Panc1 (cell line): ENCODE measurements at regions not wholly inside any gene's neighbourhood (a gene's known extent, or its start where the extent isn't known, plus 50 kb on each side); places are given as distances from the start of the nearest gene placed in this dataset.

Source experiments
- ATAC-seq: fragments of 200-7000 bp; cut with Tn5 transposase; 2 replicates; pipeline ENCODE4 v1.9.1; 2020; ENCODE audit warnings: mild to moderate bottlenecking, moderate library complexity
- BruUV-seq: library from RNA; stranded (reverse); fragments of 400-500 nt; replicated peaks from 2 replicates; lab custom pipeline; 2021; lab: Mats Ljungman, UMichigan
- CTCF ChIA-PET: fragments of 300-600 bp; sonication (Branson Sonifier 250); formaldehyde crosslinking; loops from one replicate; lab custom pipeline; 2022; ENCODE audit warnings: antibody characterized with exemption; lab: Charles Lee
- POLR2A ChIA-PET: fragments of 300-600 bp; sonication (Branson Sonifier 250); formaldehyde crosslinking; loops from one replicate; lab custom pipeline; 2022; ENCODE audit warnings: antibody characterized with exemption; lab: Charles Lee
- DNase-seq: peaks from one replicate; pipeline ENCODE4 v3.0.0-alpha.2; 2010; ENCODE audit warnings: low read depth, low spot score
- H3K27ac ChIP-seq: 2 replicates; pipeline ENCODE4 v1.5.1; 2011; ENCODE audit warnings: mild to moderate bottlenecking, low read length, inconsistent platforms
- H3K27me3 ChIP-seq: fragments of 200-500 bp; sonication (Bioruptor generic); 2 replicates; pipeline ENCODE4 v1.6.0; 2014; ENCODE audit warnings: low read length, inconsistent platforms; ENCODE audit not compliant: control insufficient read depth, insufficient read depth
- H3K36me3 ChIP-seq: fragments of 200-500 bp; sonication (Bioruptor generic); 2 replicates; pipeline ENCODE4 v1.5.1; 2014; ENCODE audit warnings: inconsistent platforms, mild to moderate bottlenecking, low read length, moderate library complexity; ENCODE audit not compliant: control insufficient read depth, insufficient read depth
- H3K4me1 ChIP-seq: 2 replicates; pipeline ENCODE4 v1.5.1; 2011; ENCODE audit warnings: inconsistent platforms, mild to moderate bottlenecking, low read length, moderate library complexity; ENCODE audit not compliant: control insufficient read depth, insufficient read depth
- H3K4me3 ChIP-seq, 2 experiments: 2 replicates each; pipeline ENCODE4 v1.5.1; 2011 to 2012; ENCODE audit warnings: low read depth in 2 of 2, low read length in 2 of 2, mild to moderate bottlenecking in 2 of 2, inconsistent platforms in 1 of 2, moderate library complexity in 1 of 2
- H3K9me3 ChIP-seq: fragments of 200-500 bp; sonication (Bioruptor generic); 2 replicates; pipeline ENCODE4 v1.5.1; 2014; ENCODE audit warnings: low read depth, mild to moderate bottlenecking, inconsistent platforms, low read length, moderate library complexity; ENCODE audit not compliant: control insufficient read depth, insufficient read depth
- POLR2AphosphoS5 ChIP-seq: IDR thresholded peaks from 2 replicates; pipeline ENCODE4 v1.6.1; 2012; ENCODE audit warnings: mild to moderate bottlenecking, low read depth, low read length, moderate library complexity
- SIN3A ChIP-seq: IDR thresholded peaks from 2 replicates; pipeline ENCODE4 v1.6.1; 2012; ENCODE audit warnings: low read depth, mild to moderate bottlenecking, low read length, moderate library complexity, borderline replicate concordance; ENCODE audit not compliant: insufficient read depth
- TCF7L2 ChIP-seq: IDR thresholded peaks from 2 replicates; pipeline ENCODE4 v1.6.1; 2011; ENCODE audit warnings: mild to moderate bottlenecking, low read depth, low read length, inconsistent platforms
- in situ Hi-C: cut with HindIII; loops from 2 replicates; pipeline ENCODE4 v1.10.0; 2016; ENCODE audit warnings: low sequenced_read_pairs, low pct_unique_long_range_greater_than_20kb
- intact Hi-C: fragments of 100-400 bp; cut with micrococcal nuclease; formaldehyde crosslinking; loops from one replicate; pipeline ENCODE4 v1.10.0; 2022; ENCODE audit not compliant: unreplicated experiment
- TF ChIP-seq, protein P1 (sequence below): fragments of 450-650 bp; IDR thresholded peaks from 2 replicates; pipeline ENCODE4 v1.5.1; 2017; ENCODE audit warnings: mild to moderate bottlenecking
- TF ChIP-seq, protein P2 (sequence below), 2 experiments: IDR thresholded peaks; 2 replicates each; pipeline ENCODE4 v1.6.1; 2011 to 2012; ENCODE audit warnings: low read depth in 2 of 2, control low read depth in 1 of 2, low read length in 1 of 2, mild to moderate bottlenecking in 1 of 2, moderate library complexity in 1 of 2; ENCODE audit not compliant: insufficient read depth in 1 of 2

DNA sequence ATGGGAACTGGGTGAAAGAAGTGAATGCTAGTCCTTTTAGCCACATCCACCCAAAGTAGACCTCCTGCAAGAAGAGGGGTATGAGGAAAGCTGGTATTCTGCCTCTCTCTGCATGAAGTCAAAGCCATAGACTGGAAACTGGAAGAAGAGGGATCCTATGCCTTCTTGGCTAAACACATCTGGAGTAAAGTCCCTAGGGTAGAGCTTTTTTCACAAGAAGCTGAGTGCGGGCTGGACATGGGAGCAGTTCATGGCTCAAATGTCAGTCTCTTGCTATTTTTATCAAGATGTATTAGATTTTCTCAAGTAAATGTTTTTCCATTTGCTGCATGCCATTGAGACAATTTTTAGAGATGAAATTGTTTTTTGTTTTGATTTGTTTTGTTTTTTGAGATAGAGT lies 206.5 kb upstream of the TMEM72 start:
- in situ Hi-C loops, result no loop called here
- no peaks in the 10 kb centered on the region for H3K27me3 ChIP-seq

DNA sequence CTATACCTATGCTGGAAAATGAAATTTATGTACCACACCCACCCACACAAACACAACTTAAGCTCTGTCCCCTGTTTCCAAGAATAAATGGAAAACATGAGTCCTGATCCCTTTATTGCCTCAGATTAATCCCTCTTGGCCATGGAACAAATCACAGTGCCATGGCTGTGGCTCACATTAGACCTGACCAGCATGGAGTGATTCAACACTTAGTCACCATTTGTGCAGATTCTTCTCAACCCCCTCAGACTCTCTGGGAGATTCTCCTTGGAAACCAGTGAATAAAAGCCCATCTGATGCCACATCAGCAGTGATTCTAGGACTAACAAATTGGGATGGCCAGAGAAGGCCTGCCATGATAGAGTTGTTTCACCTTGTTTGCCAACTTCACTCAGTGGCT lies 204.4 kb upstream of the TMEM72 start:
- no peak for ATAC-seq

More for the DNA sequence above, 206.5 kb upstream of the TMEM72 start:
- ATAC-seq, result no peak
- Histone ChIP-seq H3K36me3 (no peaks in the 10 kb centered on the region), H3K4me3 (no peak overlapping the region), H3K27ac (no peak overlapping the region), H3K9me3 (peaks cover 20% of the 10 kb centered on the region; the same call in 1 of the 2 replicates), H3K4me1 (no peaks in the 10 kb centered on the region)
- ChIA-PET CTCF (no interaction called here), POLR2A (no interaction called here)
- BruUV-seq, result no TSS peak
- TF ChIP-seq SIN3A, result no peak
- no peak for TF ChIP-seq POLR2AphosphoS5
- TF ChIP-seq, protein P1, sequence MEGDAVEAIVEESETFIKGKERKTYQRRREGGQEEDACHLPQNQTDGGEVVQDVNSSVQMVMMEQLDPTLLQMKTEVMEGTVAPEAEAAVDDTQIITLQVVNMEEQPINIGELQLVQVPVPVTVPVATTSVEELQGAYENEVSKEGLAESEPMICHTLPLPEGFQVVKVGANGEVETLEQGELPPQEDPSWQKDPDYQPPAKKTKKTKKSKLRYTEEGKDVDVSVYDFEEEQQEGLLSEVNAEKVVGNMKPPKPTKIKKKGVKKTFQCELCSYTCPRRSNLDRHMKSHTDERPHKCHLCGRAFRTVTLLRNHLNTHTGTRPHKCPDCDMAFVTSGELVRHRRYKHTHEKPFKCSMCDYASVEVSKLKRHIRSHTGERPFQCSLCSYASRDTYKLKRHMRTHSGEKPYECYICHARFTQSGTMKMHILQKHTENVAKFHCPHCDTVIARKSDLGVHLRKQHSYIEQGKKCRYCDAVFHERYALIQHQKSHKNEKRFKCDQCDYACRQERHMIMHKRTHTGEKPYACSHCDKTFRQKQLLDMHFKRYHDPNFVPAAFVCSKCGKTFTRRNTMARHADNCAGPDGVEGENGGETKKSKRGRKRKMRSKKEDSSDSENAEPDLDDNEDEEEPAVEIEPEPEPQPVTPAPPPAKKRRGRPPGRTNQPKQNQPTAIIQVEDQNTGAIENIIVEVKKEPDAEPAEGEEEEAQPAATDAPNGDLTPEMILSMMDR, result no peak
- TF ChIP-seq, protein P2, sequence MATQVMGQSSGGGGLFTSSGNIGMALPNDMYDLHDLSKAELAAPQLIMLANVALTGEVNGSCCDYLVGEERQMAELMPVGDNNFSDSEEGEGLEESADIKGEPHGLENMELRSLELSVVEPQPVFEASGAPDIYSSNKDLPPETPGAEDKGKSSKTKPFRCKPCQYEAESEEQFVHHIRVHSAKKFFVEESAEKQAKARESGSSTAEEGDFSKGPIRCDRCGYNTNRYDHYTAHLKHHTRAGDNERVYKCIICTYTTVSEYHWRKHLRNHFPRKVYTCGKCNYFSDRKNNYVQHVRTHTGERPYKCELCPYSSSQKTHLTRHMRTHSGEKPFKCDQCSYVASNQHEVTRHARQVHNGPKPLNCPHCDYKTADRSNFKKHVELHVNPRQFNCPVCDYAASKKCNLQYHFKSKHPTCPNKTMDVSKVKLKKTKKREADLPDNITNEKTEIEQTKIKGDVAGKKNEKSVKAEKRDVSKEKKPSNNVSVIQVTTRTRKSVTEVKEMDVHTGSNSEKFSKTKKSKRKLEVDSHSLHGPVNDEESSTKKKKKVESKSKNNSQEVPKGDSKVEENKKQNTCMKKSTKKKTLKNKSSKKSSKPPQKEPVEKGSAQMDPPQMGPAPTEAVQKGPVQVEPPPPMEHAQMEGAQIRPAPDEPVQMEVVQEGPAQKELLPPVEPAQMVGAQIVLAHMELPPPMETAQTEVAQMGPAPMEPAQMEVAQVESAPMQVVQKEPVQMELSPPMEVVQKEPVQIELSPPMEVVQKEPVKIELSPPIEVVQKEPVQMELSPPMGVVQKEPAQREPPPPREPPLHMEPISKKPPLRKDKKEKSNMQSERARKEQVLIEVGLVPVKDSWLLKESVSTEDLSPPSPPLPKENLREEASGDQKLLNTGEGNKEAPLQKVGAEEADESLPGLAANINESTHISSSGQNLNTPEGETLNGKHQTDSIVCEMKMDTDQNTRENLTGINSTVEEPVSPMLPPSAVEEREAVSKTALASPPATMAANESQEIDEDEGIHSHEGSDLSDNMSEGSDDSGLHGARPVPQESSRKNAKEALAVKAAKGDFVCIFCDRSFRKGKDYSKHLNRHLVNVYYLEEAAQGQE (IDR thresholded peaks at IDR 0.05; ENCODE audit: insufficient read depth in 1 of 2, low read depth in 2 of 2, low read length in 1 of 2), result no peak
- TF ChIP-seq TCF7L2, result no peak
- intact Hi-C loops, result no loop called here
- DNase-seq, result no peak

More for the DNA sequence above, 204.4 kb upstream of the TMEM72 start:
- in situ Hi-C loops (no loop called here), intact Hi-C loops (no loop called here)
- ChIA-PET POLR2A (no interaction called here), CTCF (no interaction called here)
- no peaks in the 10 kb centered on the region for H3K27me3 ChIP-seq
- H3K36me3 ChIP-seq, result no peaks in the 10 kb centered on the region
- no TSS peak for BruUV-seq
- no peak overlapping the region for H3K27ac ChIP-seq
- no peak for TF ChIP-seq SIN3A
- TF ChIP-seq, protein P1, result 0 out of 2 replicates have a peak, but pooled peaks have one; percentile 5
- H3K4me3 ChIP-seq, result no peak overlapping the region
- peaks cover 10% of the 10 kb centered on the region; the same call in 1 of the 2 replicates for H3K9me3 ChIP-seq
- DNase-seq, result no peak
- H3K4me1 ChIP-seq, result no peaks in the 10 kb centered on the region
